ENCODE measurements at regions not wholly inside any gene's neighbourhood (a gene's known extent, or its start where the extent isn't known, plus 50 kb on each side); places are given as distances from the start of the nearest gene placed in this dataset.

GRCh38 chr19:32067685-32068084 is 277.7 kb upstream of the ZNF507 start:
- no peak for TF ChIP-seq CTCF (IDR thresholded peaks at IDR 0.05; ENCODE audit: low read depth, low read length, missing input control)
- TF ChIP-seq RAD21 (IDR thresholded peaks at IDR 0.05), result no peak
- no peak for TF ChIP-seq TAF1 (conservative IDR thresholded peaks at IDR 0.05)
- TF ChIP-seq ZBTB33 (IDR thresholded peaks at IDR 0.05), result no peak
- no peak for TF ChIP-seq RXRA (IDR thresholded peaks at IDR 0.05)
- no peak for TF ChIP-seq FOXA1 (IDR thresholded peaks at IDR 0.05)
- no peak for TF ChIP-seq YY1 (IDR thresholded peaks at IDR 0.05)
- TF ChIP-seq MAX (IDR thresholded peaks at IDR 0.05), result no peak
- no peak for TF ChIP-seq JUND (IDR thresholded peaks at IDR 0.05)
- TF ChIP-seq REST (IDR thresholded peaks at IDR 0.05), result no peak
- TF ChIP-seq SP1 (IDR thresholded peaks at IDR 0.05), result no peak
